Jurkat, Clone E6-1 (cell line): ENCODE measurements at regions not wholly inside any gene's neighbourhood (a gene's known extent, or its start where the extent isn't known, plus 50 kb on each side); places are given as distances from the start of the nearest gene placed in this dataset.
A peak's percentile ranks its signal among the peaks of the same experiment; 100 is the strongest.
"Not testable (repeated sequence)": the region's sequence is repeated elsewhere in the genome, so short reads cannot be mapped to it uniquely, and the experiment has no call there.

Experiments
- DNase-seq: peaks from one replicate; pipeline ENCODE4 v3.0.0-alpha.2; 2011; ENCODE audit warnings: low read depth, low spot score
- H3K4me3 ChIP-seq: 2 replicates; pipeline ENCODE4 v1.5.1; 2011; ENCODE audit warnings: mild to moderate bottlenecking, low read length, control low read depth, moderate library complexity

DNA sequence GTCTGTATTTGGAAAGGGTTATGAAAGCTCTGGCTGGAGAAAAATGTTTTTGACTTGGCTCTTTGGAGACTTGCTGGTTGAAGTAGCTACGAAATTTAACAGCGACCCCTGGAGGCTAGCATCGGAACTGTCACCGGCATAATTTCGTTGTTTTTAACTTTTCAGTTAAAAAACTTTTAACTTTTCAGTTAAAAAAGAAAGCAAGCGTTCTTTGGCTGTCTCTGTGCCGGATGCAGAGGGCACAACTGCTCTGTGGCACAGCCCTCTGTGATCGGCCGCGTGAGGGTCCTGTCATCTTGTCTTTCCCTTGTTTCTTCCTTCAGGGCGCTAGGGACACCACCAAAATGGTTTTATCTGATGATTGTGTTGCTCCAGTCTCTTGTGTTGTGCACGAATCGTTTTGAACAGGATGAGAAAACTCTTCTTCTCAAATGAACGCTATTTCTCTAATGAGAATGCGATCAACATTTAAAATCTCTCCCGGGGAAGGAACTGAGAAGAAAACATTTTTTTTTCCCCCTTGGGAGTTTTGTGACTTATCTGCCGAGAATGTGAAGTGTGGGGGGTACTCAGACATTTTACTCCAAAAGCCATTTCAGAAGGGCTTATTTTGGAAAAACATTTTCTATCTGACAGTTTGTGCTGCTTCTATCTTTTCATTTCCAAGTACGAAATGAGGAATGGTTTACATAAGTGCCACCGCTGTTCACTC is 57.1 kb downstream of the ADCYAP1 start:
- peak; percentile 87 for DNase-seq
- peak overlapping the region; percentile 55 for H3K4me3 ChIP-seq

GRCh38 chr18:963276-963675 is 58.6 kb downstream of the ADCYAP1 start:
- H3K4me3 ChIP-seq = no peak overlapping the region
- no peak for DNase-seq

GRCh38 chr18:965921-966758 is 61.5 kb downstream of the ADCYAP1 start:
- no peak for DNase-seq
- H3K4me3 ChIP-seq = no peak overlapping the region

DNA sequence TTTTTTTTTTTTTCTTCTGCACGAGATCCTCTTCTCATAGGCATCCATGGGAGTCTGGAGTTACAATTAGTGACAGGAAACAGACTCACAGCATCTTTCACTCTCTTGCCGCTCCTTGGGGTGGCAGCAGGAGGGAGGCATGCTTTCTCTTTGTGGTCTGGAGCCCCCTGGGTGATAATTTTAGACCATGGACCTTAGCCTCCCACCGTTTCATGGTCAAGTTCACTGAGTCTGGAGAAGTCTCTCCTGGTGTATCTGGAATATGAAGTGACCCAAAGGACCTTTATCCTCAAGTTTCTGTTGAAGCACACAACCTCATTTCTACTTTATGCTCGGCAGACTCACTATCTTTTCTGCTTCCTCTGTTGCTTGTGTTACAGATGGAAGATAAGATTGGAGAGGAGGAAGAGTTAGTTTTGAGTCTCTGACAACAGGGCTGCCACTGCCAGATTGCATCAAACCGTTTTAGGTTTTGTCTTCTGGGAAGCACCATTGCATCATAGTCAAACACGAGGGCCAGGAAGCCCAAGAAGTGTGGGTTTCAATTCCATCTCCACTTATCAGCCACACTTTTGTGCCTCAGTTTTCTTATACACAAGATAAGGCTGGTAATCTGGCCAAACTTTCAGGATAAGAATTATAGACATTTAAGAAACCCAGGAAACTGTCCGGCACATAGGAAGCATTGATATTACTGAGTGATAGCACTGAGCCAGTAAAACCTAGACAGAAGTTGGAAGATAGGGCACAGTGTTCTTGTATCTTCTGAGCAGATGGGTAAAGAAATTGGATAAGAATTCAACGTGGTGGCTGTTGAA is 62.3 kb downstream of the ADCYAP1 start:
- no peak overlapping the region for H3K4me3 ChIP-seq
- DNase-seq = no peak

- H3K4me3 ChIP-seq, DNase-seq: not testable (repeated sequence)
These were observed 64.2 kb downstream of the ADCYAP1 start for GRCh38 chr18:968910-969309.

DNA sequence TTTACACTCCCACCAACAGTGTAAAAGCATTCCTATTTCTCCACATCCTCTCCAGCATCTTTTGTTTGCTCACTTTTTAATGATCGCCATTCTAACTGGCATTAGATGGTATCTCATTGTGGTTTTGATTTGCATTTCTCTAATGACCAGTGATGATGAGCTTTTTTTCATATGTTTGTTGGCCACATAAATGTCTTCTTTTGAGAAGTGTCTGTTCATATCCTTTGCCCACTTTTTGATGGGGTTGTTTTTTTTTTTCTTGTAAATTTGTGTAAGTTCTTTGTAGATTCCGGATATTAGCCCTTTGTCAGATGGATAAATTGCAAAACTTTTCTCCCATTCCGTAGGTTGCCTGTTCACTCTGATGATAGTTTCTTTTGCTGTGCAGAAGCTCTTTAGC is 64.6 kb downstream of the ADCYAP1 start:
- not testable (repeated sequence) for DNase-seq, H3K4me3 ChIP-seq

- not testable (repeated sequence) for H3K4me3 ChIP-seq, DNase-seq
These were observed 69.9 kb downstream of the ADCYAP1 start for GRCh38 chr18:974606-975005.

GRCh38 chr18:976393-977128 is 71.9 kb downstream of the ADCYAP1 start:
- not testable (repeated sequence) for DNase-seq
- H3K4me3 ChIP-seq = peak overlapping the region; percentile 60

GRCh38 chr18:977327-977726 is 72.7 kb downstream of the ADCYAP1 start:
- not testable (repeated sequence) for DNase-seq
- peak overlapping the region; percentile 60 for H3K4me3 ChIP-seq

DNA sequence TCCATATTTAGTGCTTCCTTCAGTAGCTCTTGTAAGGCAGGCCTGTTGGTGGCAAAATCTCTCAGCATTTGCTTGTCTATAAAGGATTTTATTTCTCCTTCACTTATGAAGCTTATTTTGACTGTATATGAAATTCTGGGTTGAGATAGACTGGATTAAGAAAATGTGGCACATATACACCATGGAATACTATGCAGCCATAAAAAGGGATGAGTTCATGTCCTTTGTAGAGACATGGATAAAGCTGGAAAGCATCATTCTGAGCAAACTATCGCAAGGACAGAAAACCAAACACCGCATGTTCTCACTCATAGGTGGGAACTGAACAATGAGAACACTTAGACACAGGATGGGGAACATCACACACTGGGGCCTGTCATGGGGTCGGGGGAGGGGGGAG is 73.1 kb downstream of the ADCYAP1 start:
- not testable (repeated sequence) for DNase-seq, H3K4me3 ChIP-seq

GRCh38 chr18:980586-980985 is 75.9 kb downstream of the ADCYAP1 start:
- DNase-seq = no peak
- H3K4me3 ChIP-seq = no peak overlapping the region

DNA sequence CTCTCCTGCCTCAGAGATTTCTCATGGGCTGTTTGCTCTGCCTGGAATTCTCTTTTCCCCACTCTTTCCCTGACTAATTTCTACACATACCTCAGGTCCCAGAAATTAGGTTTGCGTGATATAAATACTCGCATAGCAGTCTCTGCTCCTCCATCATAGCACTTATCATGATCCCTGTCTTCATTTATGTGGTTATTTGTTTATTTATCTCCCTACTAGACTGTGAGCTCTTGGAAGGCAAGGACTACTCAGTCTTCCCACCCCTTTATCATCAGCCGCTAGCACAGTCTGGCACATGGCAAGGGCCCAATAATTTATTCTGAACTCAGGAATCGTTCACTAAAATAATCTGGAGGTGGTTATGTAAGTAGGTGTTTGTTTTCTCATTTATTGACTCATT is 79.3 kb downstream of the ADCYAP1 start:
- no peak for DNase-seq
- H3K4me3 ChIP-seq = no peak overlapping the region

- no peak for DNase-seq
- no peak overlapping the region for H3K4me3 ChIP-seq
These were observed 80.6 kb downstream of the ADCYAP1 start for GRCh38 chr18:985212-985661.

DNA sequence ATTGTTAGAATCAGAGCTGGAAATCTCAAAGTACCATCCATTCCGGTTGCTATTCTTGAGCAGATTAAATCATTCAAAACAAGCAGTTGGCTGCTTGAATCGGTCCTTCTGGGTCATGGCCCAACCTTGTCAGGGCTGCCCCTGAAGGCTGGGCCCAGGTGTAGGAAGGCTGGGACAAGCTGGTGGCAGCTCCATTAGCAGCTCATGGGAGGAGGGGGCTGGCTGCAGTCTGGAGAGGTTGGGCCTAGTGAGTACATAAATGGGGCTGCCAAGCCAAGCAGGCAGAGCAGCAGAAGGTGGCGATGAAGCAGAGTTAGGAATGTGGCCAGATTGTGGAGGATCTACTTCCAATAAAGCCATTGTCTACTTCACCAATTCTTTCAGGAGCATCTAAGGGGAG is 81.4 kb downstream of the ADCYAP1 start:
- DNase-seq = no peak
- H3K4me3 ChIP-seq = no peak overlapping the region

GRCh38 chr18:986552-986951 is 81.9 kb downstream of the ADCYAP1 start:
- DNase-seq = no peak
- H3K4me3 ChIP-seq = no peak overlapping the region

DNA sequence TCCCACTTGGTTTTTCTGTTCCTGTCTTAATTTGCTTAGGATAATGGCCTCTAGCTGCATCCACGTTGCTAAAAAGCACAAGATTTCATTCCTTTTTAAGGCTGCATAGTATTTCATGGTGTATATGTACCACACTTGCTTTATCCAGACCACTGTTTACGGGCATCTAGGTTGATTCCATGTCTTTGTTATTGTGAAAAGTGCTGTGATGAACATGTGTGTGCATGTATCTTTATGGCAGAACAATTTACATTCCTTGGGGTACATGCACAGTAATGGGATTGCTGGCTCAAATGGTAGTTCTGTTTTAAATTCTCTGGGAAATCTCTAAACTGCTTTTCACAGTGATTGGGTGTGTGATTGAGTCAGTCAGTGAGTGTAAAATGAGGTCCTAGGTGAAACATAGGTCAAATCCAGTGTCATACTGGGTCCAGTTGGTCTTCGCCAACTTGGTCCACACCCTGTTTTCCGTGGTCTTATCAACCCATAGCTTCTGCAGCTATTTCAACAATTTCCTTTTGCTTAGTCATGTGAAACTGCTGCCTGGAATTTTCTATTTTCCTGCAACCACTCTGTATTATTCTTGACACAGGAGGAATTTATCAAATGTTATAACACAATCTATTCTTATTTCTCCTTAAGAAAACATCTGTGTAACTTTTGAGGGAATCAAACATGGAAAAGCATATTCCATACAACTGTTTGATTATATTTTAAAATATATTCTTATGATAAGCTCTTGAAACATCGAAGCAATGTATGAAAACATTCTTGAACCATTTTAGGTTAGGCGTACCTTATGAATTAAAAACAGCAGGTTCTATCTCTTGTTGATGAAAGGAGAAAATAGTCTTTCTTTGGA is 82.9 kb downstream of the ADCYAP1 start:
- H3K4me3 ChIP-seq = no peak overlapping the region
- DNase-seq = no peak

- DNase-seq = no peak
- no peak overlapping the region for H3K4me3 ChIP-seq
These were observed 84.8 kb downstream of the ADCYAP1 start for GRCh38 chr18:989425-989824.

DNA sequence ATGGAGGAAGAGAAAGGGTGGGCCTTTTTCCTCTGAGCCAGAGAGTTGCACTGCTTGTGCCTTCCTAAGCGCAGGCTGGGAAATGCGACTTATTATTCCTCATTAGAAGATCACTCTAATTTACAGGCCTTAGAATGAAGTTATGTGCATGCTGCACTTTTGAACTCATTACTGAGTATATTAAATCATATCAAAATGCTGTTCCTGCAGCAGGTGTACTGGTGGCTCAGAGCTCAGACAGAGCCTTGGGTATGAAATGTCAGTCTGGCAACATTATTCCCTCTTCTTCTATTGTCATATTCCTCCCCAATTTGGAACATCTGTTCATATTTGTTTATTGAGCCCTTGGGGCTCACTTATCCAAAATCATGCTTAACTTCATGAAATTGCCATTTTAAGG is 85.5 kb downstream of the ADCYAP1 start:
- H3K4me3 ChIP-seq = no peak overlapping the region
- DNase-seq = no peak
